Ishikawa (cell line): ENCODE measurements at regions not wholly inside any gene's neighbourhood (a gene's known extent, or its start where the extent isn't known, plus 50 kb on each side); places are given as distances from the start of the nearest gene placed in this dataset.

Experiments
- EP300 ChIP-seq: IDR thresholded peaks from 2 replicates; pipeline ENCODE4 v1.6.1; 2012; ENCODE audit warnings: borderline replicate concordance
- FOXM1 ChIP-seq: IDR thresholded peaks from 2 replicates; pipeline ENCODE4 v1.6.1; 2012; ENCODE audit warnings: low read depth, borderline replicate concordance
- RAD21 ChIP-seq: IDR thresholded peaks from 2 replicates; pipeline ENCODE4 v1.6.1; 2012; ENCODE audit warnings: low read depth
- TAF1 ChIP-seq: IDR thresholded peaks from 2 replicates; pipeline ENCODE4 v1.6.1; 2012; ENCODE audit warnings: low read depth, mild to moderate bottlenecking
- YY1 ChIP-seq: IDR thresholded peaks from 2 replicates; pipeline ENCODE4 v1.6.1; 2012; ENCODE audit warnings: low read depth
- TF ChIP-seq, protein P1 (sequence below): IDR thresholded peaks from 2 replicates; pipeline ENCODE4 v1.6.1; 2012; ENCODE audit warnings: low read depth, mild to moderate bottlenecking
- TF ChIP-seq, protein P2 (sequence below): IDR thresholded peaks from 2 replicates; pipeline ENCODE4 v1.6.1; 2012

DNA sequence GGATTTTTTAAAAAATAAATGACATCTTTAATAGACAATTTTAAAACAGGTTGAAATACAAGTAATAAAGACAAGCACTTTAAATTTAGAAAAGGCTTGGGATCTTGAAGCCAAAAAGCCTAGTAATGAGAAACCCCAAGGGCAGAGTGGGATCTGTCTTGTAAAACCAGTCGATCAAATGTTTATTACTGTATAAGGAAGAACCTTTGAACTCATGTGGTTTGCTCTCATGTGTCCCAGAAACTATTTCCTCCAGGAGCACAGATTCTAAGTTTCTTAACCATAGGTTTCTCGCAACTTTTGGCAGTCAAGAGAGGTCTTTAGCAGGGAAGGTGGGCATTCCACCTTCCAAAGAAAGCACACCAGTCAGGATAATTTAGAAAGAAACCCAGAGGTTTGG is 541.7 kb upstream of the BTBD3 start:
- TF ChIP-seq, protein P1, sequence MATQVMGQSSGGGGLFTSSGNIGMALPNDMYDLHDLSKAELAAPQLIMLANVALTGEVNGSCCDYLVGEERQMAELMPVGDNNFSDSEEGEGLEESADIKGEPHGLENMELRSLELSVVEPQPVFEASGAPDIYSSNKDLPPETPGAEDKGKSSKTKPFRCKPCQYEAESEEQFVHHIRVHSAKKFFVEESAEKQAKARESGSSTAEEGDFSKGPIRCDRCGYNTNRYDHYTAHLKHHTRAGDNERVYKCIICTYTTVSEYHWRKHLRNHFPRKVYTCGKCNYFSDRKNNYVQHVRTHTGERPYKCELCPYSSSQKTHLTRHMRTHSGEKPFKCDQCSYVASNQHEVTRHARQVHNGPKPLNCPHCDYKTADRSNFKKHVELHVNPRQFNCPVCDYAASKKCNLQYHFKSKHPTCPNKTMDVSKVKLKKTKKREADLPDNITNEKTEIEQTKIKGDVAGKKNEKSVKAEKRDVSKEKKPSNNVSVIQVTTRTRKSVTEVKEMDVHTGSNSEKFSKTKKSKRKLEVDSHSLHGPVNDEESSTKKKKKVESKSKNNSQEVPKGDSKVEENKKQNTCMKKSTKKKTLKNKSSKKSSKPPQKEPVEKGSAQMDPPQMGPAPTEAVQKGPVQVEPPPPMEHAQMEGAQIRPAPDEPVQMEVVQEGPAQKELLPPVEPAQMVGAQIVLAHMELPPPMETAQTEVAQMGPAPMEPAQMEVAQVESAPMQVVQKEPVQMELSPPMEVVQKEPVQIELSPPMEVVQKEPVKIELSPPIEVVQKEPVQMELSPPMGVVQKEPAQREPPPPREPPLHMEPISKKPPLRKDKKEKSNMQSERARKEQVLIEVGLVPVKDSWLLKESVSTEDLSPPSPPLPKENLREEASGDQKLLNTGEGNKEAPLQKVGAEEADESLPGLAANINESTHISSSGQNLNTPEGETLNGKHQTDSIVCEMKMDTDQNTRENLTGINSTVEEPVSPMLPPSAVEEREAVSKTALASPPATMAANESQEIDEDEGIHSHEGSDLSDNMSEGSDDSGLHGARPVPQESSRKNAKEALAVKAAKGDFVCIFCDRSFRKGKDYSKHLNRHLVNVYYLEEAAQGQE: no peak
- TF ChIP-seq TAF1: no peak
- no peak for TF ChIP-seq EP300
- TF ChIP-seq, protein P2, sequence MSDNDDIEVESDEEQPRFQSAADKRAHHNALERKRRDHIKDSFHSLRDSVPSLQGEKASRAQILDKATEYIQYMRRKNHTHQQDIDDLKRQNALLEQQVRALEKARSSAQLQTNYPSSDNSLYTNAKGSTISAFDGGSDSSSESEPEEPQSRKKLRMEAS: no peak
- no peak for TF ChIP-seq FOXM1
- no peak for TF ChIP-seq YY1
- no peak for TF ChIP-seq RAD21
